ENCODE measurements at regions not wholly inside any gene's neighbourhood (a gene's known extent, or its start where the extent isn't known, plus 50 kb on each side); places are given as distances from the start of the nearest gene placed in this dataset.
"Not testable (repeated sequence)": the region's sequence is repeated elsewhere in the genome, so short reads cannot be mapped to it uniquely, and the experiment has no call there.

DNA sequence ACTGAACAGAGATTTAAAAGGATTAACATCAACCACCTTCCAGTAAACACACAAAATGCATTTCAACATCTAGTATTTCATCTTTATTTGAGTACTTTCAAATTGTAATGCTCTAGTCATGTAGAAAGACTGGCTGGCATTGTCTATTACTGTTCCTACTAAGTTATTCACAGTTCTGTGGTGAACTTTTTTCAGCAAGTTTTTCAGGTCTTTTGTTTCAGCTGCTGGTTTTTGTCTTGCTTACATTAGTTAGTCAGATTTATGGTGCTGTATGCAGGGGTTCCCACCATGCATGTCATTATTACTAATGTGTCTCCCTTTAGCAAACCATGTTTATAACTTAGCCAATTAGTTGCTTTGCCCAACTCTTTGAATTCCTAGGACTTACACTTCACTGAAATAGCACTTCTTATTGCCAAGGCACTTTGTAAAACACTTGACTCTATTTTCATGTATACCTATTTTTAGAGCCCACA, 253.4 kb upstream of the KITLG start:
- no peak for TF ChIP-seq CTCF (IDR thresholded peaks at IDR 0.05; ENCODE audit: extremely low read depth, missing control alignments)
- no peak for DNase-seq (ENCODE audit: low spot score)

DNA sequence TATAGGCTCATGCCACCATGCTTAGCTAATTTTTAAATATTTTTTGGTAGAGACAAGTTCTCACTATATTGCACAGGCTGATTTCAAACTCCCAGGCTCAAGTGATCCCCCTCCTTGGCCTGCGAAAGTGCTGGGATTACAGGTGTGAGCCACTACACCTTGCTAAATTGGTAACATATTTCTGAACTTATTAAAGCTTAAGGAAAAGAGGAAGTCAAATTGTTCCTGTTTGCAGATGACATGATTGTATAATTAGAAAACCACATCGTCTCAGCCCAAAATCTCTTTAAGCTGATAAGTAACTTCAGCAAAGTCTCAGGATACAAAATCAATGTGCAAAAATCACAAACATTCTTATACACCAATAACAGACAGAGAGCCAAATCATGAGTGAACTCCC, 248.3 kb upstream of the KITLG start:
- DNase-seq (ENCODE audit: low spot score), result not testable (repeated sequence)

GRCh38 chr12:88820012-88820411, 239.7 kb upstream of the KITLG start:
- no peak for DNase-seq (ENCODE audit: low spot score)
- TF ChIP-seq CTCF (IDR thresholded peaks at IDR 0.05; ENCODE audit: extremely low read depth, missing control alignments), result no peak

- no peak for DNase-seq (ENCODE audit: low spot score)
- no peak for TF ChIP-seq CTCF (IDR thresholded peaks at IDR 0.05; ENCODE audit: extremely low read depth, missing control alignments)
Observed at GRCh38 chr12:88816201-88816600, 235.9 kb upstream of the KITLG start.

GRCh38 chr12:88814779-88815178, 234.5 kb upstream of the KITLG start:
- DNase-seq (ENCODE audit: low spot score), result no peak
- TF ChIP-seq CTCF (IDR thresholded peaks at IDR 0.05; ENCODE audit: extremely low read depth, missing control alignments), result no peak

- TF ChIP-seq CTCF (IDR thresholded peaks at IDR 0.05; ENCODE audit: extremely low read depth, missing control alignments), result no peak
Observed at GRCh38 chr12:88812610-88813009, 232.3 kb upstream of the KITLG start.

DNA sequence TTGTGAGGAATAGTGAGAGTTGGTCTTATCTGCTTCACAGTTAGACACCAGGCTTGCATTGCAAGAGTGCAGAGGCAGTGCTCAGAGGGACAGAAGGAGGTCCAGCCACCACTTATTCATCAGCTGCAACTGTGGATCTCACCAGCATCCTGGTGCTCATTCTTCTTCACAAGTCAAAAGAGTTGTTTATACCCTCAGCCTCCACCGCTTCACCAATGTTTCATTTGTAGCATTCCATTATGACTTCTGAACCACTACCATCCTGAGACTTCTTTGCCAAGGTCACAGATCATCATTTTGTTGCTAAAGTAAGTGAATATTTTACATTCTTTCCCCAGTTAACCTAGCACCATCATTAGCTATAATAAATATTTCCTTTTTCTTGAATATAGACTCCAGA, 230.5 kb upstream of the KITLG start:
- no peak for DNase-seq (ENCODE audit: low spot score)
- no peak for TF ChIP-seq CTCF (IDR thresholded peaks at IDR 0.05; ENCODE audit: extremely low read depth, missing control alignments)

More at GRCh38 chr12:88812610-88813009, 232.3 kb upstream of the KITLG start:
- no peak for DNase-seq (ENCODE audit: low spot score)

DNA sequence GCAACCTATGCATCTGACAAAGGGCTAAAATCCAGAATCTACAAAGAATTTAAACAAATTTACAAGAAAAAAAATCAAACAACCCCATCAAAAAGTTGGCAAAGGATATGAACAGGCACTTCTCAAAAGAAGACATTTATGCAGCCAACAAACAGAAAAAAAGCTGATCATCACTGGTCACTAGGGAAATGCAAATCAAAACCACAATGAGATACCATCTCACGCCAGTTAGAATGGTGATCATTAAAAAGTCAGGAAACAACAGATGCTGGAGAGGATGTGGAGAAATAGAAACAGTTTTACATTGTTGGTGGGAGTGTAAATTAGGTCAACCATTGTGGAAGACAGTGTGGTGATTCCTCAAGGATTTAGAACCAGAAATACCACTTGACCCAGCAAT, 229.6 kb upstream of the KITLG start:
- DNase-seq (ENCODE audit: low spot score), result not testable (repeated sequence)

- no peak for TF ChIP-seq CTCF (IDR thresholded peaks at IDR 0.05; ENCODE audit: extremely low read depth, missing control alignments)
- peak; percentile 5 for DNase-seq (ENCODE audit: low spot score)
Observed at GRCh38 chr12:88805692-88806091, 225.4 kb upstream of the KITLG start.

All from GM20000 (cell line).